ENCODE measurements at regions not wholly inside any gene's neighbourhood (a gene's known extent, or its start where the extent isn't known, plus 50 kb on each side); places are given as distances from the start of the nearest gene placed in this dataset.

- TF ChIP-seq CTCF (conservative IDR thresholded peaks at IDR 0.05; ENCODE audit: low read depth in 2 of 2), result no peak
- no peak for TF ChIP-seq EZH2 (IDR thresholded peaks at IDR 0.05; ENCODE audit: low read depth, unreplicated experiment)
- no peak for TF ChIP-seq POLR2AphosphoS5 (IDR thresholded peaks at IDR 0.05; ENCODE audit: low read depth)
- TF ChIP-seq REST (IDR thresholded peaks at IDR 0.05; ENCODE audit: unreplicated experiment), result no peak
- no peak for TF ChIP-seq STAT1 (IDR thresholded peaks at IDR 0.05; ENCODE audit: unreplicated experiment)
- TF ChIP-seq CREB1 (CRISPR knock-in tag; IDR thresholded peaks at IDR 0.05; ENCODE audit: low read depth), result no peak
- no peak for TF ChIP-seq ZNF331 (CRISPR knock-in tag; IDR thresholded peaks at IDR 0.05; ENCODE audit: low read depth)
- TF ChIP-seq ZNF114 (CRISPR knock-in tag; IDR thresholded peaks at IDR 0.05), result no peak
- TF ChIP-seq EZH2phosphoT487 (IDR thresholded peaks at IDR 0.05; ENCODE audit: unreplicated experiment), result no peak
Measured at GRCh38 chr14:43168371-43168925, 1338.6 kb downstream of the FSCB start.

Measured in GM23338 (cell line).